SKM-1 (cell line): ENCODE measurements at regions not wholly inside any gene's neighbourhood (a gene's known extent, or its start where the extent isn't known, plus 50 kb on each side); places are given as distances from the start of the nearest gene placed in this dataset.

Source experiments
- DNase-seq: peaks from one replicate; lab custom pipeline; 2025; ENCODE audit not compliant: unreplicated experiment; lab: John Stamatoyannopoulos, UW

DNA sequence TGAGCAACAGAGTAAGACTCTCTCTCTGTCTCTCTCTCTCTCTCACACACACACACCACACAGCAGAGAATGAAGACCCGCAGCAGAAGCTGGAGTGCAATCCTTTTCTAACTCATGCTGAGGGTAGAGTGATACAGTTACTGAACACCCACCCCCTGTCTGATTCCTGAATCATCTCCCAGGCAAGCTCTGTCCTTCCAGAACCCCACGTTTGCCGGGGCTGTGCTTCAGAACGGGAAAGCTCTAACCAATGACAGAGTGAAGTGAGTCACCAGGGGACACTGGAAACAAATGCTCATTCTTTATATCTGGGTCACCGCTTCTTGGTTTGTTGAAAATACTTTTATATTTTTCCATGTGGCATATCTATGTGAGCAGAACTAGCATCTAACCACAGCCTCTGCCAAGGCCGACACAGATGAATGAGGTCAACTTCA lies 553.7 kb upstream of the AMELY start:
- no peak for DNase-seq

GRCh38 chrY:7464742-7465141 lies 553.2 kb upstream of the AMELY start:
- DNase-seq, result no peak

- DNase-seq, result no peak
Observed at GRCh38 chrY:7463711-7464110, 552.2 kb upstream of the AMELY start.

DNA sequence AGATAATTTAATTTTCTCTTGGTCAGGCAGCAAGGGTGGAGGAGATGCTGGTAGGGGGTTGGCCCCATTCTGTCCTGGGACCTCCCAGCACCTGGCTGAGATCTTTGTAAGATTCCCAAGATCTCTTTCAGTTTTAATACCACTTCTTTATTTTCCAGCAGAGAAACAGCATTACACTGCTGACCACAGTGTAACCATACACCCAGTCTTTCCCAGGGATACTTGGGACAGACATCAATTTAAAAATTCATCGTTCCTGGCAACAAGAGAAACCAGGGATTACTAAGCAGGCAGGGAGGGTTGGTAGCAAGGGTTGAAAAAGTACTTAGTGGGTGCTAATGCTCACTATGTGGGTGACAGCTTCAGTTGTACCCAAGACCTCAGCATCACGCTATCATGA lies 551.6 kb upstream of the AMELY start:
- no peak for DNase-seq

DNA sequence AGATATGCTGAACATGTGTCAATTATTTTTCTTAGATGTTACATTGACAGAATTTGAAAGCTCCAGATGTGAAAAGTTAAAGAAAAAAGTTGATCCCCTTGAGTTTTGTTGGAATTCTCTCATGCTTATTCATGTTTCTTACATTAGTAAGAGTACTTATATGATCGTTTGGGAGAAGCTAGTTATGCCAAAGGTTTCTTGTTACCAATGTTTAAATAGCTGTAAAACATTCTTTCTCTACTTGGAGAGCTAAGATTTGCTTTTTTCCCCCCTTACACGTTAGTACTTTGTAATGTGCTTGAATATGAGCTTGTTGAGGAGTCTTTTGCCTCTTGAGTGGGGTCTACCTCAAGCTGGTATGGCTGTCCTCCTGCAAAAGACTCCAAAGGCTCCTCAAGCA lies 551.1 kb upstream of the AMELY start:
- no peak for DNase-seq

DNA sequence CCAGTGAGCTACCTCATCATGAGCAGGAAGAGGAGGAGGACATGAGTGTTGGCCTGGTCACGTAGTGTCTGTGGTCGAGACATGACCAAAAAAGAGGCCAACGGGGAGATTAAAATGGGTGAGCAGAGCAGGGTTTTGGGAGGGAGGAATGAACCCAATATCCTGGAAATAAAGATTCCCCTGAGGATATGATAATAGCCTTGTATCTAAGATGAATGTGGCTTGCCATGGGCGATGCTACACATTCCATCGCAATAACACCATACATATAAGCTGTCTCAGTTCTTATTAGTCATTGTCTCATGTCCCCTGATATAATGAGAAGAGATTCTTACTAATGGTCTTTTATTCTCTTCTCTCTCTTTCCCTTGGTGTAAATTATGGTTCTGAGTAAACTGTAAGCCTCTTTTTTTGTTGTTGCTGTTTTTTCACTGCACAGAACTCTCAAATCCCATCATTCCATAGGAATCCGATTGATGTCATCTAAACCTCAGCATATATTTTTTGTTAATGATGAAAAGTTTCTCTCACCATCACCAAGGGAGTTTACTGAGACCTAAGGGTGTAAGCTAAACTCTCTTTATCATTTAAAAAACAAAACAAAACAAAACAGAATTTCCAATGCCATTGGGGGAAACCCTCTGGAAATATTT lies 550.4 kb upstream of the AMELY start:
- DNase-seq, result no peak

GRCh38 chrY:7459802-7460201 lies 548.2 kb upstream of the AMELY start:
- DNase-seq, result no peak

- no peak for DNase-seq
Observed at GRCh38 chrY:7458301-7459078, 546.9 kb upstream of the AMELY start.

- no peak for DNase-seq
Observed at GRCh38 chrY:7457286-7458015, 545.9 kb upstream of the AMELY start.

DNA sequence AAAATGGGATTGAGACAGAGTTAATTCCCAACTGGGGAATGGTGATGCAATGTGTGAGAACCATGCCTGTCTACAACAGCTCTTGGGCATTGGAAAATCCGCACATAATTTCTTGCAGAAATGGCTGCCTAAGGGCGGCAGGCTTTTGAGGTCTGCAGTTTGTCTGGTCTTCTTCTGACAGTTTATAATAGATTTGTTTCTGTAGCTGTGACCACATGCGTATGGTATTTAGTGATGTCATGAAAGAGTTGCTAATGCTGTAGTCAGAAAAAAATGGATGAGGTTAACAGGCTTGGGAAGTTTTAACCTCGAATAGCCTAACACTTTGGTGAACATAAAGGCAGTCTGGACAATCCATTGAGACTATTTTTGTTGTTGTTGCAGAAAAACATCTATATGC lies 544.1 kb upstream of the AMELY start:
- no peak for DNase-seq

DNA sequence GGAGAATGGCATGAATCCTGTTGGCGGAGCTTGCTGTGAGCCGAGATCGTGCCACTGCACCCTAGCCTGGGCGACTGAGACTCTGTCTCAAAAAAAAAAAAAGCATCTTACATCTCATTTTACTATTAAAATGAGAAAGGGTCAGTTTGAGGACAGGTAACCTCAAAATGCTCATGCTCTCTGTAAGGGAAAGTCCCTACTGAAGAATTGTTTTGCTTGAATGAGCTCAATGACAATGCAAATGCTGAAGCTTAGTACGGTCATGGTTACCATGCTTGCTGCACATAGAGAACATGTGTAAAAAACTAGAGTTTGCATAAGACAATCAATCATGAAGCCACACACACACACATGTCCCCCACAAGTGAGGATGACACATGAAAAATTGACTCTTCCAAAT lies 541.8 kb upstream of the AMELY start:
- no peak for DNase-seq

GRCh38 chrY:7452246-7452645 lies 540.7 kb upstream of the AMELY start:
- DNase-seq, result no peak

DNA sequence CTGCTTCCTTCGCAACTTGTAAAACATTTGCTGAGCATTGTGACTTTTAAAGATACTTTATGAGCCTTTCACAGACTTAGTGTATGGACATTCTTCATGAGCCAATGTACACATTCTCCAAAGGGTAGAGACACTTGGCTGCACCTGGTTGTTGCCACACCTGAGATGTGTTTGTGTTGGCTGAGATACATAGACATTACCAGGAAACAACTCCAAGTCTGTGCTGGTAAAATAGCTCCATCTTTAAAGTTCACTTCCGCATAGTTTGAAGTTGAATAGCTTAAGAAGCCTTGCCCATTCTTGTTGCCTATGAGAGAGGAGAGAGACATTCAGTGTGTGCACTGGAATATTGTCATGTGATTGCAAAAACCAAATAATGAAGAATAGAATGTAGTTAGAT lies 538.3 kb upstream of the AMELY start:
- no peak for DNase-seq

GRCh38 chrY:7448687-7449086 lies 537.1 kb upstream of the AMELY start:
- no peak for DNase-seq

DNA sequence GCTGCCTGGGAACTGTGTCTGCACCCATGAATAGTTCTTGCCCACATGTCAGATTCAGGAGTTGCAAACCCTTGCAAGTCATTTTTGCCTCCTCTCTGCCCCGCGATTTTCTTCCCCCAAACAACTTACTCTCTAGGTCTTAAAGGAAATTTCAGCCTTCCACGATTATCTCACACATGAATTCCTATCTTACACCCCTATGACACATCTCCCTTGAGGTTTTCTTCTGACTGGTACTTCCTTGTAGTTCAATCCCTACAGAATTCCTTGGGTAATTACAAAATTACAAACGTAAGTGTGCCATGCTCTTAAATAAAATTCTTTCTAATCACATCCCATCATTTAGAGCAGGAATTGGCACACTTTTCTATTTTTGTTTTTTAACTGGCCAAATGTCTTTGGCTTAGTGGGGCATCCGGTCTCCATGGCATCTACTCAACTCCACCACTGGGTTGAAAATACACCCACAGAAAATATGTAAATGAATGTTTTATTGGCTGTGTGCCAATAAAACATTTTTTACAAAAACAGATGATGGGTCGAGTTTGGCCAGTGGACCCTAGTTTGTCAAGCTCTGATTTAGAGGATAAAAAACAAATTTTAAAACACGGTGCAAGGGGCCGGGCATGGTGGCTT lies 536.4 kb upstream of the AMELY start:
- DNase-seq, result no peak

- no peak for DNase-seq
Observed at GRCh38 chrY:7444141-7444540, 532.6 kb upstream of the AMELY start.

DNA sequence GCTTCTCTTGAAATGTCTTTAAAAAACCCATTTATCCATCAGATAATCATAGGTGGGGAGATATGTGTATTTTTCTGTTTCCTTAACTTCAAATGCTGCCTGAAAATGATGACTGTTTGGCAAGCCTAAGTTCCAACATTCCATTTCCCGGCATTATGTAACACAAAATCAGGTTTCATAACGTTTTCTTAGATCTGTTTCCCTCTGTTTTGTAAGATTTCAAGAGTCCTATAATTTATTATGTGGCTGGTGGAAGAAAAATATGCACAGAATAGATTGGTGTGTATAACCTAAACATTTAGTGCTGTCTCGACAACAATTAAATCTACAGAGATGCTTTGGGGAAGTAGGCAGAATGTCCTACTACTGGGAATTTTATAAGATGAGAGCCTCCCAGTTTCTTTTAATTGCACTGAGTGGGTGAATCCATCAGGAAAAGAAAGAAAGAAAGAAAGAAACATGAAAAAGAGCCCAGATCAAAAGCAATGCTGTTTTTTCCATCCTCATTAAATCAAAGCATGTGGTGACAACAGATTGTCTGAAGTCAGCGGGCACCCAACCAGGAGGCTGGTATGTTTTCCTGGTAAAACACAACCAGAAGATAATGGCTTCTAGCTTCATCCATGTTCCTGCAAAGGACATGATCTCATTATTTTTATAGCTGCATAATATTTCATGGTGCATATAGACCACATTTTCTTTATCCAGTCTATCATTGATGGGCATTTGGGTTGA lies 529.4 kb upstream of the AMELY start:
- DNase-seq, result no peak

- DNase-seq, result no peak
Observed at GRCh38 chrY:7437086-7437485, 525.5 kb upstream of the AMELY start.

GRCh38 chrY:7433817-7434809 lies 522.6 kb upstream of the AMELY start:
- no peak for DNase-seq

GRCh38 chrY:7419165-7419564 lies 507.6 kb upstream of the AMELY start:
- no peak for DNase-seq
